IMR-90 (cell line): ENCODE measurements at regions not wholly inside any gene's neighbourhood (a gene's known extent, or its start where the extent isn't known, plus 50 kb on each side); places are given as distances from the start of the nearest gene placed in this dataset.

ENCODE experiments used
- ATAC-seq: fragments of 200-7000 bp; cut with Tn5 transposase; 2 replicates; pipeline ENCODE4 v1.9.1; 2020; ENCODE audit warnings: low read depth, mild to moderate bottlenecking, moderate library complexity
- BruUV-seq: library from RNA; stranded (reverse); fragments of 400-500 nt; replicated peaks from 2 replicates; lab custom pipeline; 2021; lab: Mats Ljungman, UMichigan
- CTCF ChIA-PET: fragments of 300-600 bp; formaldehyde crosslinking; extraction: SDS; loops from one replicate; lab custom pipeline; 2021; ENCODE audit warnings: antibody characterized with exemption; lab: Yijun Ruan, JAX
- POLR2A ChIA-PET: fragments of 300-600 bp; sonication (Branson Sonifier 250); formaldehyde crosslinking; loops from one replicate; lab custom pipeline; 2022; ENCODE audit warnings: antibody characterized with exemption; ENCODE audit not compliant: unreplicated experiment; lab: Charles Lee
- DNase-seq: peaks from one replicate; pipeline ENCODE4 v3.0.0; 2013
- H2AFZ ChIP-seq: replicated peaks from 2 replicates; pipeline ENCODE3; 2013; ENCODE audit warnings: low read length, mild to moderate bottlenecking; ENCODE audit not compliant: poor library complexity
- H2AK5ac ChIP-seq: 2 replicates; pipeline ENCODE4 v1.6.1; 2013; ENCODE audit warnings: low read depth, low read length, inconsistent platforms
- H2AK9ac ChIP-seq: replicated peaks from 2 replicates; pipeline ENCODE3; 2013; ENCODE audit warnings: mild to moderate bottlenecking, low read depth, low read length, moderate library complexity; ENCODE audit not compliant: poor library complexity
- H2BK120ac ChIP-seq: 2 replicates; pipeline ENCODE4 v1.6.1; 2013; ENCODE audit warnings: low read depth, low read length, inconsistent platforms
- H2BK15ac ChIP-seq: 3 replicates; pipeline ENCODE4 v1.6.1; 2013; ENCODE audit warnings: low read depth, low read length, inconsistent platforms
- H2BK20ac ChIP-seq: 2 replicates; pipeline ENCODE4 v1.6.1; 2013; ENCODE audit warnings: low read depth, mild to moderate bottlenecking, inconsistent platforms, low read length, moderate library complexity
- H2BK5ac ChIP-seq: 2 replicates; pipeline ENCODE4 v1.6.1; 2013; ENCODE audit warnings: mild to moderate bottlenecking, low read depth, low read length, inconsistent platforms; ENCODE audit not compliant: poor library complexity, severe bottlenecking
- H3K14ac ChIP-seq: replicated peaks from 2 replicates; pipeline ENCODE4 v1.6.1; 2013; ENCODE audit warnings: low read depth, low read length, inconsistent platforms
- H3K18ac ChIP-seq: 2 replicates; pipeline ENCODE4 v1.6.1; 2013; ENCODE audit warnings: low read depth, low read length, control low read depth
- H3K23ac ChIP-seq: 2 replicates; pipeline ENCODE4 v1.6.1; 2013; ENCODE audit warnings: low read depth, low read length, inconsistent platforms
- H3K27ac ChIP-seq: 2 replicates; pipeline ENCODE4 v1.5.1; 2013; ENCODE audit warnings: mild to moderate bottlenecking, control low read depth, low read length; ENCODE audit not compliant: insufficient read depth
- H3K27me3 ChIP-seq: 2 replicates; pipeline ENCODE4 v1.6.1; 2013; ENCODE audit warnings: low read length; ENCODE audit not compliant: control insufficient read depth, insufficient read depth
- H3K36me3 ChIP-seq: 2 replicates; pipeline ENCODE4 v1.6.1; 2013; ENCODE audit warnings: low read length, mixed read lengths; ENCODE audit not compliant: control insufficient read depth, insufficient read depth
- H3K4ac ChIP-seq: 2 replicates; pipeline ENCODE4 v1.6.1; 2013; ENCODE audit warnings: low read depth, low read length, inconsistent platforms
- H3K4me1 ChIP-seq: 2 replicates; pipeline ENCODE4 v1.6.1; 2013; ENCODE audit warnings: low read length, mixed read lengths; ENCODE audit not compliant: control insufficient read depth, insufficient read depth
- H3K4me2 ChIP-seq: 2 replicates; pipeline ENCODE4 v1.6.1; 2013; ENCODE audit warnings: low read depth, mild to moderate bottlenecking, control low read depth, low read length, moderate library complexity
- H3K4me3 ChIP-seq: 2 replicates; pipeline ENCODE4 v1.5.1; 2013; ENCODE audit warnings: low read depth, mild to moderate bottlenecking, control low read depth, low read length, moderate library complexity; ENCODE audit not compliant: insufficient read depth
- H3K56ac ChIP-seq: 2 replicates; pipeline ENCODE4 v1.6.1; 2013; ENCODE audit warnings: low read length, inconsistent platforms; ENCODE audit not compliant: insufficient read depth; ENCODE audit errors: extremely low read depth
- H3K79me1 ChIP-seq, 2 experiments: 2 replicates each; pipeline ENCODE4 v1.6.1; 2013; ENCODE audit warnings: low read length in 2 of 2, inconsistent platforms in 1 of 2, low read depth in 1 of 2
- H3K9ac ChIP-seq: 2 replicates; pipeline ENCODE4 v1.6.1; 2013; ENCODE audit warnings: low read depth, low read length, control low read depth
- H3K9me1 ChIP-seq: 2 replicates; pipeline ENCODE4 v1.6.1; 2013; ENCODE audit warnings: low read length, inconsistent platforms; ENCODE audit not compliant: insufficient read depth
- H3K9me3 ChIP-seq: 2 replicates; pipeline ENCODE4 v1.6.1; 2013; ENCODE audit warnings: low read length; ENCODE audit not compliant: control insufficient read depth, insufficient read depth
- H4K20me1 ChIP-seq: 2 replicates; pipeline ENCODE4 v1.6.1; 2013; ENCODE audit warnings: low read length, inconsistent platforms; ENCODE audit not compliant: insufficient read depth
- H4K5ac ChIP-seq: 2 replicates; pipeline ENCODE4 v1.6.1; 2013; ENCODE audit warnings: mild to moderate bottlenecking, low read depth, low read length, control low read depth
- H4K8ac ChIP-seq, 2 experiments: 2 replicates each; pipeline ENCODE4 v1.6.1; 2013; ENCODE audit warnings: low read depth in 2 of 2, low read length in 2 of 2, control low read depth in 1 of 2, inconsistent platforms in 1 of 2
- H4K91ac ChIP-seq: 2 replicates; pipeline ENCODE4 v1.6.1; 2013; ENCODE audit warnings: low read depth, low read length, inconsistent platforms; ENCODE audit not compliant: insufficient read depth
- BHLHE40 ChIP-seq: fragments of 150-350 bp; IDR thresholded peaks from 2 replicates; pipeline ENCODE4 v1.6.1; 2016; ENCODE audit warnings: mild to moderate bottlenecking, low read depth, low read length
- FOS ChIP-seq: fragments of 150-350 bp; IDR thresholded peaks from 2 replicates; pipeline ENCODE4 v1.6.1; 2016; ENCODE audit warnings: low read depth, low read length
- MXI1 ChIP-seq: IDR thresholded peaks from 2 replicates; pipeline ENCODE4 v1.6.1; 2012; ENCODE audit warnings: low read depth, mild to moderate bottlenecking, low read length, moderate library complexity, borderline replicate concordance
- NFE2L2 ChIP-seq: fragments of 150-350 bp; IDR thresholded peaks from 2 replicates; pipeline ENCODE4 v1.6.1; 2016; ENCODE audit warnings: low read depth, mild to moderate bottlenecking, low read length
- POLR2A ChIP-seq: IDR thresholded peaks from 2 replicates; pipeline ENCODE4 v1.6.1; 2012; ENCODE audit warnings: mild to moderate bottlenecking, low read depth, low read length
- SMC3 ChIP-seq: fragments of 150-350 bp; IDR thresholded peaks from 2 replicates; pipeline ENCODE4 v1.6.1; 2016; ENCODE audit warnings: low read depth, mild to moderate bottlenecking, antibody characterized with exemption, low read length, moderate library complexity
- WGBS, 2 experiments: methylation state at CpG; one replicate each; pipeline versions ENCODE4 v1.1.5 to v1.1.7; 2013; ENCODE audit warnings: missing lambda C conversion rate in 2 of 2; ENCODE audit not compliant: insufficient read length in 1 of 2; ENCODE audit errors: extremely low coverage in 2 of 2; 5-methylcytosine and 5-hydroxymethylcytosine counted together
- dilution Hi-C: fragments of 300-500 bp; cut with HindIII; formaldehyde crosslinking; loops from one replicate; pipeline ENCODE4 v1.14.3; 2018; ENCODE audit warnings: low sequenced_read_pairs; ENCODE audit not compliant: unreplicated experiment
- in situ Hi-C: fragments of 300-500 bp; cut with MboI; formaldehyde crosslinking; loops from 3 replicates; pipeline ENCODE4 v1.14.3; 2019; ENCODE audit warnings: low sequenced_read_pairs, inconsistent platforms, mixed read lengths
- intact Hi-C: fragments of 100-400 bp; cut with micrococcal nuclease; formaldehyde crosslinking; loops from 2 replicates; pipeline ENCODE4 v1.10.0; 2022
- TF ChIP-seq, protein P1 (sequence below): fragments of 150-350 bp; IDR thresholded peaks from 2 replicates; pipeline ENCODE4 v1.6.1; 2017; ENCODE audit warnings: mild to moderate bottlenecking, antibody characterized with exemption, low read length, low read depth
- TF ChIP-seq, protein P2 (sequence below): fragments of 150-350 bp; IDR thresholded peaks from 2 replicates; pipeline ENCODE4 v1.6.1; 2016; ENCODE audit warnings: low read depth, mild to moderate bottlenecking, low read length, moderate library complexity, borderline replicate concordance
- TF ChIP-seq, protein P3 (sequence below): conservative IDR thresholded peaks from 2 replicates; pipeline ENCODE4 v1.5.1; 2012; ENCODE audit warnings: mild to moderate bottlenecking, low read depth, low read length, improper control_type of control experiment

DNA sequence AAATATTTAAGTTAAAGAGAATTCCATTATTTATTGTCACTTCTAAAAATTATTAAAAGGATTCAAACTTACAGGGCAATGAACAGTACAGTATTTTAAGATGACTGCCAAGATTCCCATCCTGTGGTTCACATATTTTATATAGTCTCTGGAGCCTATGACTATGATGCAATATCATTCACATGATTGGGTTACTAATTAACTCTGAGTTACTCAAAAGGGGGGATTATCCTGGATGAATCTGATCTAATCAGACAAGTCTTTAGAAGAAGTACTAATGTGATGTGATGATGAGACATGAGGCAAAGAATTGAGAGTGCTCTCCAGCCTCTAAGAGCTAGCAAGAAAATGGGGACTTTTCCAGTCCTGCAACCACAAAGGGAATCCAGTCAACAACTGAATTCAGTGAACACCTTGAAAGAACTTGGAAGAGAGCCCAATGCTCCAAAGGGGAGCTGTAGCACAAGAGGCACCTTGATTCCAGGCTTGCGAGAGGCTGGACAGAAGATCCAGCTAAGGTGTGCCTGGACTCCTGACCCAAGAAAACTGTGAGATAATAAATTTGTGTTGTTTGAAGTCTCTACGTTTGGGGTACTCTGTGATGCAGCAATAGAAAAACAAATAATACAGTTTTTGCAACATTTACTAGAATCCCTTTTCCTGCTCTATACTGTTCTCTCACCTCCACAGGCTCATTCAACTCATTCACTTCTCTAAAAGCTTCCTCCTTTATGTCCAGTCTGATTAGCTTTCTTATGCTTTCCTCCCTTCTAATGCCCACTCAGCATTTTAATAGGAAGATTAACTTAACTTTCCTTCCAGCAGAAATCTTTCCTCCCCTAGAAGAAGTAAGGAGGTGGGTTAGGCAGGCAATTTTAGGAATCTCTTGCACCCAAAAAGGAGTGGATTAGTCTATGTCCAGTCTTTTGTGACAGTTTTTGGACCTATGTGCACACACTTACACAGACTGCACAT, 133.8 kb upstream of the LCORL start (continued):
- TF ChIP-seq, protein P1, sequence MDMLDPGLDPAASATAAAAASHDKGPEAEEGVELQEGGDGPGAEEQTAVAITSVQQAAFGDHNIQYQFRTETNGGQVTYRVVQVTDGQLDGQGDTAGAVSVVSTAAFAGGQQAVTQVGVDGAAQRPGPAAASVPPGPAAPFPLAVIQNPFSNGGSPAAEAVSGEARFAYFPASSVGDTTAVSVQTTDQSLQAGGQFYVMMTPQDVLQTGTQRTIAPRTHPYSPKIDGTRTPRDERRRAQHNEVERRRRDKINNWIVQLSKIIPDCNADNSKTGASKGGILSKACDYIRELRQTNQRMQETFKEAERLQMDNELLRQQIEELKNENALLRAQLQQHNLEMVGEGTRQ: no peak

DNA sequence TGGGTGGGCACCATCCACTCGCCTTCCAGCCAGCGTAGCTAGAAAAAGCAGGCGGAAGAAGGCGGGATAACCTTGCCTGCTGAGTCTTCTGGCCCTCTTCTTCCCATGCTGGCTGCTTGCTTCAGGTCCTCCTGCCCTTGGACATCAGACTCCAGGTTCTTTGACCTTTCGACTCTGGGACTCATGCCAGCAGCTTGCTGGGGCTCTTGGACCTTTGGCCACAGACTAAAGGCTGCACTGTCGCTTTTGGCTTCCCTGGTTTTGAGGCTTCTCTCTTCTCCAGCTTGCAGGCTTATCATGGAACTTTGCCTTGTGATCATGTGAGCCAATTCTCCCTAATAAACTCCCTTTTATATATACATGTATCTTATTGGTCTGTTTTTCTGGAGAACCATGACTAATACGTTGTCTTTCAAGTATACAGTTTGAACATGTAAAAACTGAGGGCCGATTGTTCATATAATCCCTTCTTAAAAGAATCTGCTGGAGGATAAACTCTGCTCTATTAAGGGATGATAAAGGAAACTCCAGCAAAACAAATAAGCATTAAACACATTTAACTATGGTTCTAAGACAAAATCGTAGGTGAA, 116.6 kb upstream of the LCORL start:
- dilution Hi-C loops: no loop called here
- no peak overlapping the region for H3K14ac ChIP-seq

More for the DNA sequence above, 116.6 kb upstream of the LCORL start:
- no peaks in the 10 kb centered on the region for H4K20me1 ChIP-seq
- H3K4me2 ChIP-seq: no peak overlapping the region
- no peak overlapping the region for H3K27ac ChIP-seq
- intact Hi-C loops: no loop called here
- no peaks in the 10 kb centered on the region for H3K9me1 ChIP-seq
- no peak overlapping the region for H3K56ac ChIP-seq
- no peaks in the 10 kb centered on the region for H3K79me1 ChIP-seq
- no TSS peak for BruUV-seq
- H2BK15ac ChIP-seq: no peak overlapping the region
- H3K9me3 ChIP-seq: peaks cover 3% of the 10 kb centered on the region; the same call in 1 of the 2 replicates
- no peak overlapping the region for H4K8ac ChIP-seq
- no peak overlapping the region for H4K91ac ChIP-seq
- H2BK120ac ChIP-seq: no peak overlapping the region
- H3K23ac ChIP-seq: no peak overlapping the region
- TF ChIP-seq POLR2A: no peak
- TF ChIP-seq MXI1: no peak
- TF ChIP-seq SMC3: no peak
- no peak for TF ChIP-seq FOS
- TF ChIP-seq, protein P2, sequence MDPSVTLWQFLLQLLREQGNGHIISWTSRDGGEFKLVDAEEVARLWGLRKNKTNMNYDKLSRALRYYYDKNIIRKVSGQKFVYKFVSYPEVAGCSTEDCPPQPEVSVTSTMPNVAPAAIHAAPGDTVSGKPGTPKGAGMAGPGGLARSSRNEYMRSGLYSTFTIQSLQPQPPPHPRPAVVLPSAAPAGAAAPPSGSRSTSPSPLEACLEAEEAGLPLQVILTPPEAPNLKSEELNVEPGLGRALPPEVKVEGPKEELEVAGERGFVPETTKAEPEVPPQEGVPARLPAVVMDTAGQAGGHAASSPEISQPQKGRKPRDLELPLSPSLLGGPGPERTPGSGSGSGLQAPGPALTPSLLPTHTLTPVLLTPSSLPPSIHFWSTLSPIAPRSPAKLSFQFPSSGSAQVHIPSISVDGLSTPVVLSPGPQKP: no peak
- TF ChIP-seq NFE2L2: no peak
- TF ChIP-seq, protein P3, sequence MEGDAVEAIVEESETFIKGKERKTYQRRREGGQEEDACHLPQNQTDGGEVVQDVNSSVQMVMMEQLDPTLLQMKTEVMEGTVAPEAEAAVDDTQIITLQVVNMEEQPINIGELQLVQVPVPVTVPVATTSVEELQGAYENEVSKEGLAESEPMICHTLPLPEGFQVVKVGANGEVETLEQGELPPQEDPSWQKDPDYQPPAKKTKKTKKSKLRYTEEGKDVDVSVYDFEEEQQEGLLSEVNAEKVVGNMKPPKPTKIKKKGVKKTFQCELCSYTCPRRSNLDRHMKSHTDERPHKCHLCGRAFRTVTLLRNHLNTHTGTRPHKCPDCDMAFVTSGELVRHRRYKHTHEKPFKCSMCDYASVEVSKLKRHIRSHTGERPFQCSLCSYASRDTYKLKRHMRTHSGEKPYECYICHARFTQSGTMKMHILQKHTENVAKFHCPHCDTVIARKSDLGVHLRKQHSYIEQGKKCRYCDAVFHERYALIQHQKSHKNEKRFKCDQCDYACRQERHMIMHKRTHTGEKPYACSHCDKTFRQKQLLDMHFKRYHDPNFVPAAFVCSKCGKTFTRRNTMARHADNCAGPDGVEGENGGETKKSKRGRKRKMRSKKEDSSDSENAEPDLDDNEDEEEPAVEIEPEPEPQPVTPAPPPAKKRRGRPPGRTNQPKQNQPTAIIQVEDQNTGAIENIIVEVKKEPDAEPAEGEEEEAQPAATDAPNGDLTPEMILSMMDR: no peak
- no peak for TF ChIP-seq BHLHE40
- WGBS, 2 experiments: 61% methylated on average over 6 of the region's 9 CpGs; no CpG with 5 or more reads in 1 of the 2 experiments
- no peak overlapping the region for H2AFZ ChIP-seq
- no peak overlapping the region for H2BK20ac ChIP-seq
- H3K36me3 ChIP-seq: no peaks in the 10 kb centered on the region
- H3K9ac ChIP-seq: no peak overlapping the region
- no peak for DNase-seq
- H3K18ac ChIP-seq: no peak overlapping the region
- in situ Hi-C loops: no loop called here
- no peak overlapping the region for H3K4me3 ChIP-seq
- no peak overlapping the region for H2BK5ac ChIP-seq
- H4K5ac ChIP-seq: no peak overlapping the region
- CTCF ChIA-PET: no interaction called here
- no peak for ATAC-seq
- no peak overlapping the region for H2AK5ac ChIP-seq
- no peak overlapping the region for H3K4ac ChIP-seq
- H3K27me3 ChIP-seq: no peaks in the 10 kb centered on the region
- POLR2A ChIA-PET: no interaction called here
- H3K4me1 ChIP-seq: no peaks in the 10 kb centered on the region
- H2AK9ac ChIP-seq: no peak overlapping the region
